ENCODE measurements at regions not wholly inside any gene's neighbourhood (a gene's known extent, or its start where the extent isn't known, plus 50 kb on each side); places are given as distances from the start of the nearest gene placed in this dataset.

DNA sequence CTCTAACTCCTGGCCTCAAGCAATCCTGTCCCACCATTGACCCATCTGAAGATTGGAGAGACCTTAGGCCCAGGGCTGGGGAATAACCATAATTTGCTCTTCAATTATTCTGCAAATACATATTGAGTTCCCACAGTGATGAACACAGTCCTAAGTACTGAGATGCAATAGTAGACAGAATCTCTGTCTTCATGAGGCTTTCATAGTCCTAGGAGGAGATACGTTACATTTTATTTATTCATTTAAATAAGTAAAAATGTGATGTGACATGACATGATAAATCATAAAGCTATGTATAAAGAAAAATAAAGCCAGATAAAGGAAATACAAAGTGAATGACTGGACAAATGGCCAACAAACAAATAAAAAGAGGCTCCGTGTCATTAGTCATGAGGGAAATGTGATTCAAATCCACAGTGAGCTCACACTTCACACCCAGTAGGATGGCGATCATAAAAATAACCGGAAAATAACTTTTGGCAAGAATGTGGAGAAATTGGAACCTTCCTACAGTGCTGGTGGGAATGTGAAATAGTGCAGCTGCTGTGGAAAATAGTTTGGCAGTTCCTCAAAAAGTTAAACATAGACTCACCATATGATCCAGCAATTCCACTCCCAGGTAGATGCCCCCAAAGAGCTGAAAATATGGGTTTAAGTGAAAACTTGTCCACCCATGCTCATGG is 52.1 kb upstream of the JCAD start:
- TF ChIP-seq, protein P1, sequence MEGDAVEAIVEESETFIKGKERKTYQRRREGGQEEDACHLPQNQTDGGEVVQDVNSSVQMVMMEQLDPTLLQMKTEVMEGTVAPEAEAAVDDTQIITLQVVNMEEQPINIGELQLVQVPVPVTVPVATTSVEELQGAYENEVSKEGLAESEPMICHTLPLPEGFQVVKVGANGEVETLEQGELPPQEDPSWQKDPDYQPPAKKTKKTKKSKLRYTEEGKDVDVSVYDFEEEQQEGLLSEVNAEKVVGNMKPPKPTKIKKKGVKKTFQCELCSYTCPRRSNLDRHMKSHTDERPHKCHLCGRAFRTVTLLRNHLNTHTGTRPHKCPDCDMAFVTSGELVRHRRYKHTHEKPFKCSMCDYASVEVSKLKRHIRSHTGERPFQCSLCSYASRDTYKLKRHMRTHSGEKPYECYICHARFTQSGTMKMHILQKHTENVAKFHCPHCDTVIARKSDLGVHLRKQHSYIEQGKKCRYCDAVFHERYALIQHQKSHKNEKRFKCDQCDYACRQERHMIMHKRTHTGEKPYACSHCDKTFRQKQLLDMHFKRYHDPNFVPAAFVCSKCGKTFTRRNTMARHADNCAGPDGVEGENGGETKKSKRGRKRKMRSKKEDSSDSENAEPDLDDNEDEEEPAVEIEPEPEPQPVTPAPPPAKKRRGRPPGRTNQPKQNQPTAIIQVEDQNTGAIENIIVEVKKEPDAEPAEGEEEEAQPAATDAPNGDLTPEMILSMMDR (IDR thresholded peaks at IDR 0.05; ENCODE audit: low read depth, low read length, poor library complexity, severe bottlenecking), result no peak
- no peak for TF ChIP-seq EZH2phosphoT487 (IDR thresholded peaks at IDR 0.05; ENCODE audit: borderline replicate concordance, low read length)
